DMS53 (cell line): ENCODE measurements at regions not wholly inside any gene's neighbourhood (a gene's known extent, or its start where the extent isn't known, plus 50 kb on each side); places are given as distances from the start of the nearest gene placed in this dataset.
"Not testable (repeated sequence)": the region's sequence is repeated elsewhere in the genome, so short reads cannot be mapped to it uniquely, and the experiment has no call there.

Experiments used
- DNase-seq: peaks from one replicate; lab custom pipeline; 2025; lab: John Stamatoyannopoulos, UW

DNA sequence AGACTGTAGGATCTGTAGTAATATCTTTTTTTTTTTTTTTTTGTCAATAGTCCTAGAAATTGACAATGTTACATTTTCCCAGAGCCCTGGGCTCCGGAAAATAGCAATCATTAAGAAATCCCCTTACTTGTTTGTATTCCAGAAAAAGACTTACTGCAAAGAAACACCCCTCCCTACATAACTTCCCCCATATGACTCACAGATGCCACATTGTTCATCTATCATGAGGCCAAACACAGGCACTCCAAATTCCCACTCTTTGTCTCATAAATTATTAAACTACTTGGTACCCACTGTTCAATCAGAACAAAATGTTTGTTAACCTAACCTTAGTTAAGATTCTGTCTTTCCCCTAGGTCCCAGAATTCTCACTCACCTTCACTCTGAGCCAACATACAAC is 53.5 kb downstream of the TEX51 start:
- DNase-seq: no peak

DNA sequence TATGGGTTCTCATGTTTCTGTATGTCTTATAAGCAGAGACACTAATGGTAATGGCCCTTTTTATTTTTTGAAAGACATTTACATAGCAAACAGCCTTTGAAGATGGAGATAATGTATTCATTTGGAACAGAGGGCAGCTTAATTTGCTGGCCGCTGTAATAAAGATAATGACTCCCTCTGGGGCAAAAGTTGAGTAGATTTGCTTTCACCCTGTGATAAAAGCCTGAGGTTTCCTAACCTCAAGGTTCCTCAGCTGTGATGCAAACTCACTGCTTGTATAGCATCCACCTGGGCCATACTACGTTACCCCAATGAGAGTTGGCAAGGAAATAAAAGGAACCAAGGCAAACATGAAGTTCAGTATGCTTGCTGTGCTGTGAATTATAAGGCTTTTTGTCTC is 54.8 kb downstream of the TEX51 start:
- no peak for DNase-seq

GRCh38 chr2:126954831-126955230 is 56.1 kb downstream of the TEX51 start:
- DNase-seq: no peak

GRCh38 chr2:126956773-126957172 is 58.1 kb downstream of the TEX51 start:
- DNase-seq: not testable (repeated sequence)

GRCh38 chr2:126963390-126963789 is 64.7 kb downstream of the TEX51 start:
- DNase-seq: no peak

- no peak for DNase-seq
Observed at GRCh38 chr2:126966601-126967000, 67.9 kb downstream of the TEX51 start.

- peak; percentile 57 for DNase-seq
Observed at GRCh38 chr2:126970583-126970982, 71.9 kb downstream of the TEX51 start.

- no peak for DNase-seq
Observed at GRCh38 chr2:126971162-126971480, 72.4 kb downstream of the TEX51 start.

- DNase-seq: peak; percentile 93
Observed at GRCh38 chr2:126971481-126972278, 73.0 kb downstream of the TEX51 start.

DNA sequence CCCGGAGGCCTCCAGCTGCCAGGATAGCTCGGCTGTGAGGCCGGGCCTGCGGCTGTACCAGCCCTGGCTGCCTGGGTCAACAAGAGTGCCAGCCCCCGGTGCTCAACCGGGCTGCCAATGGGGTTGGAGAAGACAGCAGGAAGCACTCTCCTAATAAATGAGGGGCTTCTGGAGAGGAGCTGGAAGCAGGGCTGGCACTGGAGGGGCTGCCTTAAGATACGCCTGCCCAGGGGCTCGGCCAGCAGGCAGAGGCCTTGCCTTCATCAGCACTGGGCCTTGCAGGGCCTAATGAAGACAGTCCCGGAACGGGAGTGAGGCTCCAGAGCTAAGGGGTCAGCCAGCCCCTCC is 73.6 kb downstream of the TEX51 start:
- no peak for DNase-seq

DNA sequence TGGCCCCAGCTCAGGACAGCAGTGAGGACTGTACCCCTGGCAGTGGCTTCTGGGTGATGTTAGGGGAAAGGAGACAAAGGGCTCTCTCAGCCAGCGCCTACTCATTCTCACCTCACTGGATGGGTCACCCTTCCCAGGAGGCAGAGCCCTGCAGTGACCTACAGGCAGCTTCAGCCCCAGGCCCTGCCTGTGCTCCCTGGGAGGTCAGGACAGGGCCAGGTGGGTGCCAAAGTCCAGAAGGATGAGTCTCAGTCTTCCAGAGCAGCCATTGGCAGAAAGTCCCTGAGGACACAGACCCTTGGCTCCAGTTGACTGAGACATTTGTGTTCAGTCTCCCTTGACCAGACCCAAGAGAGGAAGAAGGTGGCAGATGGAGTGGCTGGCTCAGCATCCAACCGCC is 75.1 kb downstream of the TEX51 start:
- no peak for DNase-seq

DNA sequence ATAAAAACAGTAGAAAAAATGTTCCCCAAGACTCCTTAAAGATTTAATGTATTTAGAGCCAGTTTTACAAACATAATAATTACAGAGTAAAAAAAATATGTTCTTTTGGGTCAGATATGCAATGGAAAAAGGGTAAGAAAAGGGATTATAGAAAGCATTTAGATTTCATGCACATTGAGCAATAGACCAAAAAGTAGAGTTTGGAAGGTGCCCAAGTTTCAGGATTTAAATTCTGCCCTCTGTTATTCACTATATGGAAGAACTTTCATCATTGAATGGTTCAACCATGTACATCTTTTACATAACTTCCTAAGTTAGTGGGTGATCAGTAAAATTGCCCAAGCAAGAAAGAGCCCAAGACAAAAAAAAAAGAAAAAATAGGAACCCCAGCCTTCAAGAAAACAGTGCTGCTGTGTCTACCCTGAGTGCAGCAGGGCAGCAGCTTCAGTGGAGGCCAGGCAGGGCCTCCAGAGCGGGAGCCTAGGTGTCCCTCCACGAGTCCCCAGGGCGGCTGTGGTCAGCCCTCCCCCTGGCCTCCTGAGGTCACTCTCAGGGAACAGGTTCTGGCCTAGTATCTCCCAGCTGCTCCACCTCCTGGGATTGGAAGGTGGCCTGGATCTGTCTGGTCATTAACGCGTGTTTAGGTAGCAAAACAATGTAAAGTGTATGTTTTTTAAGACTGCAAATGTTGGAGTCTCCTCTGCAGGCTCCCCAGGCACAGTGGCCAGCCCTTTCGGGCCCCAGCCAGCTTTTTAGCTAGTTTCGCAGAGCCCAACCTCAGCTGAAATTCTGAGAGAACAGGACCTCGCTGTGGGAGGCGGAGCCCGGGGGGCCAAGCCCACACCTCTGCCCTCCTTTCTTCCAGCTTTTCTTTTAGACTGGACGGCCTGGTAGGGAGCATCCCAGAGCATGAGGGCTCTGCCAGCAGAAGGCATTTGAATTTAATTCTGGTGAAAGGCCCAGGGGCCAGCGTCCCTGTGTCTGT is 77.3 kb downstream of the TEX51 start:
- DNase-seq: no peak

- no peak for DNase-seq
Observed at GRCh38 chr2:126976721-126977328, 78.1 kb downstream of the TEX51 start.

GRCh38 chr2:126978333-126978732 is 79.6 kb downstream of the TEX51 start:
- DNase-seq: no peak

DNA sequence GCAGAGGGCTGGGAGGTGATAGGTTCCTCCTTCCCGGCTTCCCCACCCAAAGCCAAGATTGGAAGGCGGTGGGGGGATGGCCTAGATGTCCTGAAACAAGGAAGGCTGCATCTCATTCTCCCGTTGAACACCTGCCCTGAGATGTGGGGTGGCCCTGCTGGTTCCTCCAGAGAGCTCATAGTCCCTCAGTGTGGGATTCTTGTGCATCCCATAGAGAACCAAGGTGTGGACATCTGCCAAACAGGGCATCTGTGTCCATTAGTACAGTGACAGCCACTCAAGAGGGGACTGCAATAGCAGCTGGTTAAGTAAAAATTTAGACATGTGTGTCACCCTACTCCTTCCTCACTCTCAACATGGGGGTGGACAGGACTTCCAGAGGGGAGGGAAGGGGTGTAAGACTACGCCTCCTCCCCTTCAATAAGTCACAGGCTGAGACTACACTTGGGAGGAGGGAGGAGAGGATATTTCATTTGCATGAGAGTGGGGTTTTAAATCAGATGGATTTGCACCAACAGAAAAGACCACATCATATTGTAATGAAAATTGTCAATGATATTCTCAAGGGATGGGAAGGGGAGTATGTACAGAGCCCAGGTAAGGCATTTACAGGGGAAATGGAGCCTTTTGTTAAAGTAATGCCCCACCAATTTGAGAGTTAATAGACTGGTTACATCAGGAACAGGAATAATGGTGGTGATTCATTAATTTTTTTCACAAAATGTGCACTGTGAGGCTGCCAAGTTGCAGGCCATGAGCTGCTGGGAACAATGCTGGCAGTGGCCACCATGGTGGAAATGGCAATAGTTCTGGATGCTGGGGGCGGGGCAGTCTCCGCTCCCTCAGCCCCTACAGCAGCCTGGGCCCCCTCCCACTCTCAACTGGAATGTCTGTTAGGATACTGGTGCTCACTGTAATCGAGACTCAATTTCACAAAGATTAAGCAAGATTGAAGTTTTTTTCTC is 80.6 kb downstream of the TEX51 start:
- DNase-seq: no peak

GRCh38 chr2:126981476-126981875 is 82.8 kb downstream of the TEX51 start:
- peak; percentile 82 for DNase-seq

- DNase-seq: no peak
Observed at GRCh38 chr2:126982935-126983334, 84.2 kb downstream of the TEX51 start.

DNA sequence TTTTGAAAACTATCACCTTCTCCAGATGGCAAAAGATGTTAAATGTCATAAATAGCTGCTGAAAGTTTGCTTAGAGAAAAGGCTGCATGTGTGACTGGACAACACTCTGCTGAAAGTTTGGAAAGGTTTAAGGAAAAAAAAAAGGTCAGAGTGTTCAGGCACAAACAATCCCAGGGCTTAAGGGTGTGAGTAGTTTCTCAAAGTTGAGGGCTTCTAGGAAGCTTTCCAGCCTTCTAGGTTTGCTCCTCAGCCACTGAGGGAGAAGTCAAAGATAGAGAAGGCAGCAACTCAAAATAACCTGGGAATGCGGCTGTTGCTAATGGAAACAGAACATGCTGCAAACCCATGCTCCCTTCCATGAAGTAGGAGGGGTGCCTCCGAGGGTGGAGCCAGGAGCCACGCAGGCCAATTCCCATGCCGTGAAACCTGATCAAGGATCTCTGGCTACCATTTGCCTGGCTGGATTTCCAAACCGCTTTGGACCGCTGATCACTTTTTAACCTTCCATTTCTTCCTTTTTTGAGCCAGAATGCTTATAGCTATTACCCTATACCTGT is 88.0 kb downstream of the TEX51 start:
- DNase-seq: no peak

GRCh38 chr2:126988482-126988881 is 89.8 kb downstream of the TEX51 start:
- DNase-seq: no peak

DNA sequence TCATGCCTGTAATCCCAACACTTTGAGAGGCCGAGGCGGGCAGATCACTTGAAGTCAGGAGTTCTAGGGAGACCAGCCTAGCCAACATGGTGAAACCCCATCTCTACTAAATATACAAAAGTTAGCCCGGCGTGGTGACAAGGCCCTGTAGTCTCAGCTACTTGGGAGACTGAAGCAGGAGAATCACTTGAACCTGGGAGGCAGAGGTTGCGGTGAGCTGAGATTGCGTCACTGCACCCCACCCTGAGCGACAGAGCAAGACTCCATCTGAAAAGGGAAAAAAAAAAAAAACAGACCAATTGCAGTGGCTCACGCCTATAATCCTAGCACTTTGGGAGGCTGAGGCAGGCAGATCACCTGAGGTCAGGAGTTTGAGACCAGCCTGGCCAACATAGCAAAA is 90.4 kb downstream of the TEX51 start:
- not testable (repeated sequence) for DNase-seq

- DNase-seq: peak; percentile 77
Observed at GRCh38 chr2:126990200-126990599, 91.5 kb downstream of the TEX51 start.
